ENCODE measurements at regions not wholly inside any gene's neighbourhood (a gene's known extent, or its start where the extent isn't known, plus 50 kb on each side); places are given as distances from the start of the nearest gene placed in this dataset.
"Not testable (repeated sequence)": the region's sequence is repeated elsewhere in the genome, so short reads cannot be mapped to it uniquely, and the experiment has no call there.

- not testable (repeated sequence) for H3K9me3 ChIP-seq (replicated peaks); H3K4me1 ChIP-seq (replicated peaks); H3K4me3 ChIP-seq; H3K36me3 ChIP-seq; DNase-seq (ENCODE audit: low read depth in 1 of 2, low spot score in 2 of 2); H3K27ac ChIP-seq; H3K27me3 ChIP-seq (replicated peaks)
These were observed 543.9 kb upstream of the B3GAT1 start for GRCh38 chr11:134955970-134956369.

GRCh38 chr11:134955281-134955680, 543.2 kb upstream of the B3GAT1 start:
- no peaks in the 10 kb centered on the region for H3K27me3 ChIP-seq (replicated peaks)
- DNase-seq (ENCODE audit: low read depth in 1 of 2, low spot score in 2 of 2) = no peak
- H3K27ac ChIP-seq = no peak overlapping the region
- no peaks in the 10 kb centered on the region for H3K9me3 ChIP-seq (replicated peaks)
- H3K36me3 ChIP-seq = no peaks in the 10 kb centered on the region
- no peak overlapping the region for H3K4me3 ChIP-seq
- peaks cover 11% of the 10 kb centered on the region for H3K4me1 ChIP-seq (replicated peaks)

GRCh38 chr11:134954456-134954855, 542.4 kb upstream of the B3GAT1 start:
- not testable (repeated sequence) for H3K27ac ChIP-seq; H3K27me3 ChIP-seq (replicated peaks); H3K36me3 ChIP-seq; H3K9me3 ChIP-seq (replicated peaks); H3K4me3 ChIP-seq; DNase-seq (ENCODE audit: low read depth in 1 of 2, low spot score in 2 of 2)
- peaks cover 19% of the 10 kb centered on the region for H3K4me1 ChIP-seq (replicated peaks)

GRCh38 chr11:134953417-134953970, 541.5 kb upstream of the B3GAT1 start:
- not testable (repeated sequence) for H3K27me3 ChIP-seq (replicated peaks); H3K4me3 ChIP-seq; H3K27ac ChIP-seq; DNase-seq (ENCODE audit: low read depth in 1 of 2, low spot score in 2 of 2); H3K9me3 ChIP-seq (replicated peaks); H3K36me3 ChIP-seq
- H3K4me1 ChIP-seq (replicated peaks) = peaks cover 29% of the 10 kb centered on the region

GRCh38 chr11:134951305-134951700, 539.3 kb upstream of the B3GAT1 start:
- peak; percentile 40 to 41 for DNase-seq (ENCODE audit: low read depth in 1 of 2, low spot score in 2 of 2)
- Histone ChIP-seq H3K9me3 (replicated peaks) (no peaks in the 10 kb centered on the region), H3K27ac (no peak overlapping the region), H3K4me3 (no peak overlapping the region), H3K36me3 (no peaks in the 10 kb centered on the region), H3K4me1 (replicated peaks) (peaks cover 31% of the 10 kb centered on the region), H3K27me3 (replicated peaks) (no peaks in the 10 kb centered on the region)

- H3K27me3 ChIP-seq (replicated peaks) = no peaks in the 10 kb centered on the region
- peak overlapping the region; percentile 73; the same call in 1 of the 2 replicates for H3K27ac ChIP-seq
- peak in 1 of 2 experiments; percentile 19 for DNase-seq (ENCODE audit: low read depth in 1 of 2, low spot score in 2 of 2)
- H3K36me3 ChIP-seq = no peaks in the 10 kb centered on the region
- H3K4me3 ChIP-seq = no peak overlapping the region
- peaks cover 31% of the 10 kb centered on the region for H3K4me1 ChIP-seq (replicated peaks)
- no peaks in the 10 kb centered on the region for H3K9me3 ChIP-seq (replicated peaks)
These were observed 538.8 kb upstream of the B3GAT1 start for GRCh38 chr11:134950692-134951304.

- H3K4me1 ChIP-seq (replicated peaks) = peaks cover 31% of the 10 kb centered on the region
- DNase-seq (ENCODE audit: low read depth in 1 of 2, low spot score in 2 of 2) = peak; percentile 67 to 75
- peak overlapping the region; percentile 73 for H3K27ac ChIP-seq
- no peaks in the 10 kb centered on the region for H3K27me3 ChIP-seq (replicated peaks)
- no peaks in the 10 kb centered on the region for H3K36me3 ChIP-seq
- no peak overlapping the region for H3K4me3 ChIP-seq
- H3K9me3 ChIP-seq (replicated peaks) = no peaks in the 10 kb centered on the region
These were observed 537.4 kb upstream of the B3GAT1 start for GRCh38 chr11:134949121-134950090.

GRCh38 chr11:134947556-134947955, 535.5 kb upstream of the B3GAT1 start:
- DNase-seq (ENCODE audit: low read depth in 1 of 2, low spot score in 2 of 2) = no peak
- H3K27me3 ChIP-seq (replicated peaks) = no peaks in the 10 kb centered on the region
- H3K9me3 ChIP-seq (replicated peaks) = no peaks in the 10 kb centered on the region

GRCh38 chr11:134945993-134946392, 534.0 kb upstream of the B3GAT1 start:
- Histone ChIP-seq H3K9me3 (replicated peaks) (no peaks in the 10 kb centered on the region), H3K27ac (no peak overlapping the region), H3K27me3 (replicated peaks) (no peaks in the 10 kb centered on the region), H3K4me3 (no peak overlapping the region), H3K36me3 (no peaks in the 10 kb centered on the region), H3K4me1 (replicated peaks) (peaks cover 25% of the 10 kb centered on the region)
- DNase-seq (ENCODE audit: low read depth in 1 of 2, low spot score in 2 of 2) = no peak

More at GRCh38 chr11:134947556-134947955, 535.5 kb upstream of the B3GAT1 start:
- peaks cover 31% of the 10 kb centered on the region for H3K4me1 ChIP-seq (replicated peaks)
- no peak overlapping the region for H3K27ac ChIP-seq
- no peak overlapping the region for H3K4me3 ChIP-seq
- H3K36me3 ChIP-seq = no peaks in the 10 kb centered on the region

- Histone ChIP-seq H3K4me1 (replicated peaks) (peaks cover 17% of the 10 kb centered on the region), H3K36me3 (no peaks in the 10 kb centered on the region), H3K27ac (no peak overlapping the region), H3K4me3 (no peak overlapping the region), H3K9me3 (replicated peaks) (no peaks in the 10 kb centered on the region), H3K27me3 (replicated peaks) (no peaks in the 10 kb centered on the region)
- no peak for DNase-seq (ENCODE audit: low read depth in 1 of 2, low spot score in 2 of 2)
These were observed 532.9 kb upstream of the B3GAT1 start for GRCh38 chr11:134944986-134945385.

GRCh38 chr11:134944131-134944530, 532.1 kb upstream of the B3GAT1 start:
- DNase-seq (ENCODE audit: low read depth in 1 of 2, low spot score in 2 of 2) = no peak
- H3K36me3 ChIP-seq = no peaks in the 10 kb centered on the region
- peaks cover 9% of the 10 kb centered on the region for H3K4me1 ChIP-seq (replicated peaks)
- no peaks in the 10 kb centered on the region for H3K27me3 ChIP-seq (replicated peaks)
- no peaks in the 10 kb centered on the region for H3K9me3 ChIP-seq (replicated peaks)
- H3K4me3 ChIP-seq = no peak overlapping the region
- H3K27ac ChIP-seq = no peak overlapping the region

GRCh38 chr11:134943544-134943943, 531.5 kb upstream of the B3GAT1 start:
- H3K36me3 ChIP-seq = no peaks in the 10 kb centered on the region
- no peak for DNase-seq (ENCODE audit: low read depth in 1 of 2, low spot score in 2 of 2)

GRCh38 chr11:134942681-134943080, 530.6 kb upstream of the B3GAT1 start:
- H3K9me3 ChIP-seq (replicated peaks) = no peaks in the 10 kb centered on the region
- no peak for DNase-seq (ENCODE audit: low read depth in 1 of 2, low spot score in 2 of 2)
- no peaks in the 10 kb centered on the region for H3K4me1 ChIP-seq (replicated peaks)
- H3K4me3 ChIP-seq = no peak overlapping the region
- H3K27ac ChIP-seq = no peak overlapping the region
- no peaks in the 10 kb centered on the region for H3K36me3 ChIP-seq
- no peaks in the 10 kb centered on the region for H3K27me3 ChIP-seq (replicated peaks)

More at GRCh38 chr11:134943544-134943943, 531.5 kb upstream of the B3GAT1 start:
- H3K4me3 ChIP-seq = no peak overlapping the region
- no peaks in the 10 kb centered on the region for H3K9me3 ChIP-seq (replicated peaks)
- H3K4me1 ChIP-seq (replicated peaks) = peaks cover 3% of the 10 kb centered on the region
- no peaks in the 10 kb centered on the region for H3K27me3 ChIP-seq (replicated peaks)
- H3K27ac ChIP-seq = no peak overlapping the region
